ENCODE measurements at regions not wholly inside any gene's neighbourhood (a gene's known extent, or its start where the extent isn't known, plus 50 kb on each side); places are given as distances from the start of the nearest gene placed in this dataset.

DNA sequence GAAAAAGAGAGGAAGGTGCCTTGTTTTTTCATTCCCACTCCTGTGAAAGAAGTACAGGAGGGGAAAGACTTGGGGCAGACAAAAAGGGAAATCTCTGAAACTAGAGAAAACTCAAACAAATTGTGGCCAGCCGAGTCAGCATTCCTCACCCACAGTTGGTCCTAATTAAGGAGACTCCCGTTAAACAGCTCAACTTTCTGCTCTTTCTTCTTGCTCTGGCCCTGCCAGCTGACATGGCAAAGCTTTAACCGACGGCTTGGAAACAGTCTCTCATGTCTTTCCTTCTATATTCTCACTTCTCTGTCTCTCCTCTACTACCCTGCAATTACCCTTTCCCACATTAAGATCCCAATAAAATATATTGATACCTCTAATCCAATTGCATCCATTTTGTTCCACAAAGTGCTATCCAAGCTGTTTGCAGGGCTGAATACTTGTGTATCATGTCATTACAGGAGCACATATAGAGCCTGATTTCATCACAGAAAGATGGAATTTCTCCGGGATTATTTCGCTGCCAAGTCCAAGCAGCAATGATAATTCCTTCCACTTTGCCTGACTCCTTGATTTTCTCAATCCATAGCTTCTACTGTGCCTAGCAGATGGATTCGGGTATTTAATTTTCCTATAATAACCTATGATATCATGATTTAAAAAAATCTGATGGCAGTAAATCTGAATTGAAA is 65.4 kb upstream of the IPO9 start:
- Mint-ChIP-seq H3K36me3 (peaks cover 29% of the 10 kb centered on the region), H3K27me3 (ENCODE audit: insufficient read depth, low read depth) (no peaks in the 10 kb centered on the region), H3K4me3 (no peak overlapping the region), H3K4me1 (peaks cover 53% of the 10 kb centered on the region), H3K9me3 (peaks cover 6% of the 10 kb centered on the region), H3K27ac (peak overlapping the region; percentile 48)
- no peak overlapping the region for H3K9ac ChIP-seq
- H4K20me1 ChIP-seq (ENCODE audit: low read depth): no peaks in the 10 kb centered on the region
- H3K27me3 ChIP-seq: no peaks in the 10 kb centered on the region
- H3K4me1 ChIP-seq: peaks cover 63% of the 10 kb centered on the region
- peaks cover 59% of the 10 kb centered on the region for H3F3A ChIP-seq (ENCODE audit: low read depth)
- H3K4me2 ChIP-seq: peak overlapping the region; percentile 58
- DNase-seq (ENCODE audit: low spot score): peak; percentile 66
- TF ChIP-seq, protein P1, sequence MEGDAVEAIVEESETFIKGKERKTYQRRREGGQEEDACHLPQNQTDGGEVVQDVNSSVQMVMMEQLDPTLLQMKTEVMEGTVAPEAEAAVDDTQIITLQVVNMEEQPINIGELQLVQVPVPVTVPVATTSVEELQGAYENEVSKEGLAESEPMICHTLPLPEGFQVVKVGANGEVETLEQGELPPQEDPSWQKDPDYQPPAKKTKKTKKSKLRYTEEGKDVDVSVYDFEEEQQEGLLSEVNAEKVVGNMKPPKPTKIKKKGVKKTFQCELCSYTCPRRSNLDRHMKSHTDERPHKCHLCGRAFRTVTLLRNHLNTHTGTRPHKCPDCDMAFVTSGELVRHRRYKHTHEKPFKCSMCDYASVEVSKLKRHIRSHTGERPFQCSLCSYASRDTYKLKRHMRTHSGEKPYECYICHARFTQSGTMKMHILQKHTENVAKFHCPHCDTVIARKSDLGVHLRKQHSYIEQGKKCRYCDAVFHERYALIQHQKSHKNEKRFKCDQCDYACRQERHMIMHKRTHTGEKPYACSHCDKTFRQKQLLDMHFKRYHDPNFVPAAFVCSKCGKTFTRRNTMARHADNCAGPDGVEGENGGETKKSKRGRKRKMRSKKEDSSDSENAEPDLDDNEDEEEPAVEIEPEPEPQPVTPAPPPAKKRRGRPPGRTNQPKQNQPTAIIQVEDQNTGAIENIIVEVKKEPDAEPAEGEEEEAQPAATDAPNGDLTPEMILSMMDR (IDR thresholded peaks at IDR 0.05): no peak
- TF ChIP-seq EZH2 (IDR thresholded peaks at IDR 0.05): no peak
- no peak for TF ChIP-seq EZH2phosphoT487 (IDR thresholded peaks at IDR 0.05)
- H2AFZ ChIP-seq (replicated peaks): no peak overlapping the region
- H3K9me3 ChIP-seq (ENCODE audit: low read depth): no peaks in the 10 kb centered on the region
- peak overlapping the region; percentile 96 for H3K27ac ChIP-seq
- peaks cover 100% of the 10 kb centered on the region for H3K79me2 ChIP-seq (ENCODE audit: low read depth)
- peak overlapping the region; percentile 8 for H3K4me3 ChIP-seq
- peaks cover 17% of the 10 kb centered on the region for H3K36me3 ChIP-seq

DNA sequence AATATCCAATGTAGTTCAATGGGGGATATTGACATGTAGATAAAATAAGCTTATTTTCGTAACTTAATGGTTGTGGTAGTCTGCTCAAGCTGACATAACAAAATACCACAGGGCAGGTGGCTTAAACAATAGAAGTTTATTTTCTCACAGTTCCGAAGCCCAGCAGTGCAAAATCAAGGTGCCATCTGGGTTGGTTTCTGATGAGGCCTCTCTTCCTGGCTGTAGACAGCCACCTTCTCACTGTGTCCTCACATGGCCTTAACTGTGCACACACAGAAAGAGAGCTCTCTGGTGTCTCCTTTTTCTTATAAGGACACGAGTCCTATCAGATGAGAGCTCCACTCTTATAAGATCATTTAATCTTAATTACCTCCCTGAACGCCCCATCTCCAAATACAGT is 64.8 kb upstream of the IPO9 start:
- DNase-seq (ENCODE audit: low spot score): no peak
- no peak overlapping the region for H3K4me3 Mint-ChIP-seq
- peak overlapping the region; percentile 44 for H3K27ac Mint-ChIP-seq
- peaks cover 17% of the 10 kb centered on the region for H3K36me3 ChIP-seq
- peaks cover 53% of the 10 kb centered on the region for H3F3A ChIP-seq (ENCODE audit: low read depth)
- no peak overlapping the region for H3K4me3 ChIP-seq
- peaks cover 57% of the 10 kb centered on the region for H3K4me1 ChIP-seq
- no peaks in the 10 kb centered on the region for H3K27me3 Mint-ChIP-seq (ENCODE audit: insufficient read depth, low read depth)
- no peaks in the 10 kb centered on the region for H3K27me3 ChIP-seq
- no peaks in the 10 kb centered on the region for H3K9me3 ChIP-seq (ENCODE audit: low read depth)
- no peak for TF ChIP-seq EZH2phosphoT487 (IDR thresholded peaks at IDR 0.05)
- no peak for TF ChIP-seq EZH2 (IDR thresholded peaks at IDR 0.05)
- TF ChIP-seq, protein P1 (IDR thresholded peaks at IDR 0.05): no peak
- H3K9ac ChIP-seq: no peak overlapping the region
- H3K4me1 Mint-ChIP-seq: peaks cover 47% of the 10 kb centered on the region
- H4K20me1 ChIP-seq (ENCODE audit: low read depth): no peaks in the 10 kb centered on the region
- H2AFZ ChIP-seq (replicated peaks): no peak overlapping the region
- peaks cover 29% of the 10 kb centered on the region for H3K36me3 Mint-ChIP-seq
- H3K4me2 ChIP-seq: peak overlapping the region; percentile 58
- H3K79me2 ChIP-seq (ENCODE audit: low read depth): peaks cover 100% of the 10 kb centered on the region
- peak overlapping the region; percentile 96 for H3K27ac ChIP-seq
- peaks cover 6% of the 10 kb centered on the region for H3K9me3 Mint-ChIP-seq

DNA sequence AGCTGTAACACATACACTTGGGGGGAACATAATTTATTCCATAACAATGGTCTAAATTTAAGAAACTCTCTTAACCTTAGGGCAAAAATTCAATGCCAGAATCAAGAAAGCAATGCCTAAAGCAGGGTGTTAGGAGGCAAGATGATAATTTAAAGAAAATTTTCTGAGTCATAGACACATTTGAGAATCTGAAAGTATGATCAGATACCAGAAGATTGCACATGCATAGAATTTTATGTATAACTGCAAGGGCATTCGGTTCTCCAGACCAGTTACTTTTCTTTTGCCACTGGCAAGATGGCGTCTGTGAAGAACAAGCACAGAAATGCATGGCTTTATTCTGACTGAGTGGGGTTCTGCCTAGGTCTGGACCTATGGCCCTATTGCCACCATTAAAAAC is 64.4 kb upstream of the IPO9 start:
- peaks cover 6% of the 10 kb centered on the region for H3K9me3 Mint-ChIP-seq

More for the DNA sequence above, 64.4 kb upstream of the IPO9 start:
- H3K4me3 ChIP-seq: no peak overlapping the region
- H3K4me1 Mint-ChIP-seq: peaks cover 43% of the 10 kb centered on the region
- no peak overlapping the region for H3K9ac ChIP-seq
- H3K27me3 Mint-ChIP-seq (ENCODE audit: insufficient read depth, low read depth): no peaks in the 10 kb centered on the region
- H3K27me3 ChIP-seq: no peaks in the 10 kb centered on the region
- peak overlapping the region; percentile 44 for H3K27ac Mint-ChIP-seq
- no peak for DNase-seq (ENCODE audit: low spot score)
- H4K20me1 ChIP-seq (ENCODE audit: low read depth): no peaks in the 10 kb centered on the region
- no peak for TF ChIP-seq EZH2phosphoT487 (IDR thresholded peaks at IDR 0.05)
- no peak for TF ChIP-seq EZH2 (IDR thresholded peaks at IDR 0.05)
- TF ChIP-seq, protein P1 (IDR thresholded peaks at IDR 0.05): no peak
- no peak overlapping the region for H3K4me3 Mint-ChIP-seq
- H3K27ac ChIP-seq: peak overlapping the region; percentile 96
- peaks cover 17% of the 10 kb centered on the region for H3K36me3 ChIP-seq
- peaks cover 53% of the 10 kb centered on the region for H3K4me1 ChIP-seq
- peaks cover 32% of the 10 kb centered on the region for H3K36me3 Mint-ChIP-seq
- no peak overlapping the region for H3K4me2 ChIP-seq
- H2AFZ ChIP-seq (replicated peaks): no peak overlapping the region
- peaks cover 49% of the 10 kb centered on the region for H3F3A ChIP-seq (ENCODE audit: low read depth)
- no peaks in the 10 kb centered on the region for H3K9me3 ChIP-seq (ENCODE audit: low read depth)
- peaks cover 100% of the 10 kb centered on the region for H3K79me2 ChIP-seq (ENCODE audit: low read depth)
